Right atrium auricular region (tissue), 2 donors: ENCODE measurements at regions not wholly inside any gene's neighbourhood (a gene's known extent, or its start where the extent isn't known, plus 50 kb on each side); places are given as distances from the start of the nearest gene placed in this dataset.

Source experiments
- DNase-seq: peaks from one replicate; pipeline ENCODE4 v3.0.0-alpha.2; 2019; ENCODE audit warnings: low spot score
- H3K27ac ChIP-seq, 2 donors: fragments of 200-600 bp; sonication (generic); 1 replicate in 1 of 2; 2 replicates in 1 of 2; pipeline ENCODE4 v1.5.1; 2016 to 2019
- H3K27me3 ChIP-seq, 2 donors: fragments of 200-600 bp; sonication (generic); one replicate each; pipeline versions ENCODE4 v1.5.1 to v1.6.0; 2017 to 2019
- H3K36me3 ChIP-seq: fragments of 200-600 bp; sonication (generic); one replicate; pipeline ENCODE4 v1.5.1; 2016
- H3K4me1 ChIP-seq, 2 donors: fragments of 200-600 bp; sonication (generic); one replicate each; pipeline versions ENCODE4 v1.5.1 to v1.6.0; 2017 to 2019
- H3K4me3 ChIP-seq, 2 donors: fragments of 200-600 bp; sonication (generic); 1 replicate in 1 of 2; 2 replicates in 1 of 2; pipeline ENCODE4 v1.5.1; 2017 to 2019; ENCODE audit warnings: mild to moderate bottlenecking in 1 of 2, moderate library complexity in 1 of 2
- H3K9me3 ChIP-seq, 2 donors: fragments of 200-600 bp; sonication (generic); one replicate each; pipeline ENCODE4 v1.5.1; 2019
- TF ChIP-seq, protein P1 (sequence below), 2 donors: fragments of 200-600 bp; sonication (generic); IDR thresholded peaks; one replicate each; pipeline ENCODE4 v1.5.1; 2019; ENCODE audit warnings: antibody characterized with exemption in 2 of 2

- H3K36me3 ChIP-seq: no peaks in the 10 kb centered on the region
- H3K4me3 ChIP-seq: no peak overlapping the region
- H3K27me3 ChIP-seq: no peaks in the 10 kb centered on the region
- H3K4me1 ChIP-seq: peaks cover 0 to 5% of the 10 kb centered on the region in 2 donors
- H3K9me3 ChIP-seq: no peaks in the 10 kb centered on the region
- TF ChIP-seq, protein P1, sequence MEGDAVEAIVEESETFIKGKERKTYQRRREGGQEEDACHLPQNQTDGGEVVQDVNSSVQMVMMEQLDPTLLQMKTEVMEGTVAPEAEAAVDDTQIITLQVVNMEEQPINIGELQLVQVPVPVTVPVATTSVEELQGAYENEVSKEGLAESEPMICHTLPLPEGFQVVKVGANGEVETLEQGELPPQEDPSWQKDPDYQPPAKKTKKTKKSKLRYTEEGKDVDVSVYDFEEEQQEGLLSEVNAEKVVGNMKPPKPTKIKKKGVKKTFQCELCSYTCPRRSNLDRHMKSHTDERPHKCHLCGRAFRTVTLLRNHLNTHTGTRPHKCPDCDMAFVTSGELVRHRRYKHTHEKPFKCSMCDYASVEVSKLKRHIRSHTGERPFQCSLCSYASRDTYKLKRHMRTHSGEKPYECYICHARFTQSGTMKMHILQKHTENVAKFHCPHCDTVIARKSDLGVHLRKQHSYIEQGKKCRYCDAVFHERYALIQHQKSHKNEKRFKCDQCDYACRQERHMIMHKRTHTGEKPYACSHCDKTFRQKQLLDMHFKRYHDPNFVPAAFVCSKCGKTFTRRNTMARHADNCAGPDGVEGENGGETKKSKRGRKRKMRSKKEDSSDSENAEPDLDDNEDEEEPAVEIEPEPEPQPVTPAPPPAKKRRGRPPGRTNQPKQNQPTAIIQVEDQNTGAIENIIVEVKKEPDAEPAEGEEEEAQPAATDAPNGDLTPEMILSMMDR (IDR thresholded peaks at IDR 0.05): no peak
- no peak for DNase-seq
- no peak overlapping the region for H3K27ac ChIP-seq
Observed at GRCh38 chr5:125695996-125696655, 727.1 kb upstream of the GRAMD2B start.

GRCh38 chr5:125696762-125697161 lies 726.4 kb upstream of the GRAMD2B start:
- peaks cover 0 to 5% of the 10 kb centered on the region in 2 donors for H3K4me1 ChIP-seq
- no peak overlapping the region for H3K27ac ChIP-seq
- TF ChIP-seq, protein P1 (IDR thresholded peaks at IDR 0.05): no peak
- H3K27me3 ChIP-seq: no peaks in the 10 kb centered on the region
- no peaks in the 10 kb centered on the region for H3K36me3 ChIP-seq
- H3K9me3 ChIP-seq: no peaks in the 10 kb centered on the region
- H3K4me3 ChIP-seq: no peak overlapping the region
- DNase-seq: no peak

DNA sequence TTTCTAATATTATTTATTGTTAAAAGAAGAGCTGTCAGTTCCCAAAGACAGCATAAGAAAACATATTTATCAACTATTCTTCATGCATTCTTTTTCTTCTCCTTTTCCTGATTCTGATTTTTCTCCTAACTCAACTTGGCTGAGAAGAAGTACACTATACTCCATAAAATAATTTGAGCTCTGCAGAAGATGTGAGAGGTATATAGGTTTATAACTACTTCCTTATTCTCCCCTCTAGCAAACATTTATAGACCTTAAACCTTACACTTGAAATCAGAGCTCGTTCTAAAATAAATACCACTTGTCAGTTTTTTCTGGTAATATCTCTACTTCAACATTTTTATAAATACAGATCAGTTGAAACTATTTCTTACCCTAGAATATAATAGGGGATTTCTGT lies 724.8 kb upstream of the GRAMD2B start:
- Histone ChIP-seq H3K4me1 (peaks cover 0 to 5% of the 10 kb centered on the region in 2 donors), H3K27me3 (no peaks in the 10 kb centered on the region), H3K27ac (no peak overlapping the region), H3K36me3 (no peaks in the 10 kb centered on the region), H3K9me3 (no peaks in the 10 kb centered on the region), H3K4me3 (no peak overlapping the region)
- TF ChIP-seq, protein P1 (IDR thresholded peaks at IDR 0.05): no peak
- DNase-seq: no peak

DNA sequence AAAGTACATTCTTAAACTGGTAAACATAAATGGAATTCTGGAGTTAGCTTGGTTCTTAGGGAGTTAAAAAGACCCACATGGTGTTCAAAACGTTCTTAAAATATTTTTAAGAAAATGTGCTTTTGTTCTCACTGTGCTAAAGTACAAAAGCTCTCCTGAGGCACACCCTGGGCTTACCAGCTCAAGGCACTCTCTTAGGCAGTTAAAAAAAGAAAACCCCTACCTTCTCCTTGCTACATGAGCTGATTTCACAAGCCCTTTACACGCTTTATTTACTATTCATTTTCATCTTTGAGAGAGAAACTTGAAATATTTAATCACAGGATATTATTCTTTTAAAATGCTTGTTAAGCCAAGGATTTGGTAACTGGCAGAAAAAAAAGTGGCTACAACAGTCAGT lies 723.3 kb upstream of the GRAMD2B start:
- Histone ChIP-seq H3K4me3 (no peak overlapping the region), H3K27ac (peak overlapping the region in 1 of 2 donors; percentile 55), H3K27me3 (no peaks in the 10 kb centered on the region)

DNA sequence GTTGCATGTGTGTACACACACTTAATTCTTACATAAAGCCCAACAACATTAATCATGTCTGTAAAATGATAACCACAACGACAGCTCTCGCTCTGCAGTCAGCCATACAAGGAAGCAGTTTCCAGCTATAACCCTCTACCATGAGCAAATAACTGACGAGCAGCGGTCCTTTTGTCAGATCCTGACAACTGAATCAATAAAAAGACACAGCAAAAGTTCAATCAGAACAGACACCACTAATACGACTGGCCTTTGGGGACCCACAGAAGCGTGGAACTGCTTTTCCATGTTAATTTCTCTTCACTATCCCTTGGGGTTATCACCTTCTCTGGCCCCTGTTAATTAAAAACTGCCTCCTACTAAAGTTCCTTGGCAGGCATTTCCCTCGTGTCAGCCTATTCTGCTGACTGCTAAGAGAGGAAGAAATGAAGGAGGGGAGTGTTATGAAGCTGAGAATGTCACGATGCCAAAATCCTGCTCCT lies 722.8 kb upstream of the GRAMD2B start:
- Histone ChIP-seq H3K27ac (peak overlapping the region in 1 of 2 donors; percentile 55), H3K9me3 (peaks cover 7 to 20% of the 10 kb centered on the region in 2 donors), H3K36me3 (no peaks in the 10 kb centered on the region), H3K27me3 (no peaks in the 10 kb centered on the region), H3K4me1 (peaks cover 0 to 5% of the 10 kb centered on the region in 2 donors), H3K4me3 (peak overlapping the region; percentile 4 to 16)
- no peak for DNase-seq
- TF ChIP-seq, protein P1 (IDR thresholded peaks at IDR 0.05): no peak

More for the DNA sequence above, 723.3 kb upstream of the GRAMD2B start:
- Histone ChIP-seq H3K36me3 (no peaks in the 10 kb centered on the region), H3K4me1 (peaks cover 0 to 5% of the 10 kb centered on the region in 2 donors), H3K9me3 (peaks cover 7 to 14% of the 10 kb centered on the region in 2 donors)
- no peak for DNase-seq
- TF ChIP-seq, protein P1 (IDR thresholded peaks at IDR 0.05): no peak
